NCI-H128 (cell line): ENCODE measurements at regions not wholly inside any gene's neighbourhood (a gene's known extent, or its start where the extent isn't known, plus 50 kb on each side); places are given as distances from the start of the nearest gene placed in this dataset.

Experiments used
- DNase-seq: peaks from one replicate; lab custom pipeline; 2025; ENCODE audit not compliant: unreplicated experiment; lab: John Stamatoyannopoulos, UW

GRCh38 chr20:7691647-7692269 lies 248.5 kb downstream of the HAO1 start:
- DNase-seq, result no peak

- DNase-seq, result no peak
Measured at GRCh38 chr20:7692478-7692877, 247.8 kb downstream of the HAO1 start.

- no peak for DNase-seq
Measured at GRCh38 chr20:7693761-7694160, 246.5 kb downstream of the HAO1 start.

GRCh38 chr20:7695051-7695495 lies 245.2 kb downstream of the HAO1 start:
- no peak for DNase-seq

- no peak for DNase-seq
Measured at GRCh38 chr20:7695635-7696034, 244.6 kb downstream of the HAO1 start.

GRCh38 chr20:7696311-7696710 lies 243.9 kb downstream of the HAO1 start:
- no peak for DNase-seq

GRCh38 chr20:7702141-7702540 lies 238.1 kb downstream of the HAO1 start:
- no peak for DNase-seq

- peak; percentile 88 for DNase-seq
Measured at GRCh38 chr20:7703551-7703961, 236.7 kb downstream of the HAO1 start.

- DNase-seq, result no peak
Measured at GRCh38 chr20:7703996-7704395, 236.3 kb downstream of the HAO1 start.

- DNase-seq, result no peak
Measured at GRCh38 chr20:7708112-7708511, 232.1 kb downstream of the HAO1 start.

GRCh38 chr20:7708782-7709181 lies 231.5 kb downstream of the HAO1 start:
- DNase-seq, result no peak

- DNase-seq, result no peak
Measured at GRCh38 chr20:7710440-7710839, 229.8 kb downstream of the HAO1 start.

- DNase-seq, result no peak
Measured at GRCh38 chr20:7712661-7713060, 227.6 kb downstream of the HAO1 start.

- DNase-seq, result no peak
Measured at GRCh38 chr20:7714549-7714948, 225.7 kb downstream of the HAO1 start.

GRCh38 chr20:7716286-7716972 lies 223.8 kb downstream of the HAO1 start:
- DNase-seq, result no peak

GRCh38 chr20:7722564-7722963 lies 217.7 kb downstream of the HAO1 start:
- no peak for DNase-seq

- no peak for DNase-seq
Measured at GRCh38 chr20:7723284-7723683, 217.0 kb downstream of the HAO1 start.

- no peak for DNase-seq
Measured at GRCh38 chr20:7728338-7728737, 211.9 kb downstream of the HAO1 start.

GRCh38 chr20:7734216-7734615 lies 206.0 kb downstream of the HAO1 start:
- no peak for DNase-seq

- no peak for DNase-seq
Measured at GRCh38 chr20:7736336-7736735, 203.9 kb downstream of the HAO1 start.

GRCh38 chr20:7741866-7742265 lies 198.4 kb downstream of the HAO1 start:
- DNase-seq, result no peak

GRCh38 chr20:7742479-7742878 lies 197.8 kb downstream of the HAO1 start:
- no peak for DNase-seq

- DNase-seq, result no peak
Measured at GRCh38 chr20:7744411-7744810, 195.8 kb downstream of the HAO1 start.
